Fibroblast of the aortic adventitia (primary cell): ENCODE measurements at regions not wholly inside any gene's neighbourhood (a gene's known extent, or its start where the extent isn't known, plus 50 kb on each side); places are given as distances from the start of the nearest gene placed in this dataset.

Experiments
- DNase-seq: peaks from one replicate; pipeline ENCODE4 v3.0.0-alpha.2; 2010; ENCODE audit warnings: low read depth
- H3K4me3 ChIP-seq: 2 replicates; pipeline ENCODE4 v1.5.1; 2011; ENCODE audit warnings: low read depth, mild to moderate bottlenecking, control low read depth, low read length, moderate library complexity
- CTCF ChIP-seq: IDR thresholded peaks from 2 replicates; pipeline ENCODE4 v1.5.1; 2011; ENCODE audit warnings: mild to moderate bottlenecking, low read length, control low read depth, inconsistent platforms; ENCODE audit not compliant: insufficient read depth

- no peak for TF ChIP-seq CTCF
Observed at GRCh38 chr14:34254031-34254430, 208.0 kb downstream of the SPTSSA start.

GRCh38 chr14:34252227-34252626 lies 209.8 kb downstream of the SPTSSA start:
- H3K4me3 ChIP-seq, result no peak overlapping the region
- TF ChIP-seq CTCF, result no peak
- DNase-seq, result no peak

More at GRCh38 chr14:34254031-34254430, 208.0 kb downstream of the SPTSSA start:
- DNase-seq, result no peak
- no peak overlapping the region for H3K4me3 ChIP-seq

GRCh38 chr14:34251662-34252061 lies 210.4 kb downstream of the SPTSSA start:
- no peak for TF ChIP-seq CTCF

GRCh38 chr14:34250959-34251358 lies 211.1 kb downstream of the SPTSSA start:
- no peak overlapping the region for H3K4me3 ChIP-seq
- no peak for TF ChIP-seq CTCF
- no peak for DNase-seq

More at GRCh38 chr14:34251662-34252061, 210.4 kb downstream of the SPTSSA start:
- DNase-seq, result no peak
- no peak overlapping the region for H3K4me3 ChIP-seq

- no peak for DNase-seq
- TF ChIP-seq CTCF, result no peak
- no peak overlapping the region for H3K4me3 ChIP-seq
Observed at GRCh38 chr14:34247605-34248004, 214.4 kb downstream of the SPTSSA start.

GRCh38 chr14:34246206-34246605 lies 215.8 kb downstream of the SPTSSA start:
- TF ChIP-seq CTCF, result no peak
- no peak overlapping the region for H3K4me3 ChIP-seq
- no peak for DNase-seq

GRCh38 chr14:34243401-34243800 lies 218.6 kb downstream of the SPTSSA start:
- H3K4me3 ChIP-seq, result no peak overlapping the region
- DNase-seq, result no peak
- no peak for TF ChIP-seq CTCF
